KMS-11 (cell line): ENCODE measurements at regions not wholly inside any gene's neighbourhood (a gene's known extent, or its start where the extent isn't known, plus 50 kb on each side); places are given as distances from the start of the nearest gene placed in this dataset.

Experiments used
- H2AFZ ChIP-seq: fragments of 200-600 bp; sonication (generic); 2 replicates; pipeline ENCODE4 v1.6.1; 2016; ENCODE audit warnings: antibody characterized with exemption, mixed run types, low read depth
- H3K27ac ChIP-seq: fragments of 200-600 bp; sonication (generic); 2 replicates; pipeline ENCODE4 v1.6.1; 2016; ENCODE audit warnings: mild to moderate bottlenecking, mixed run types
- H3K27me3 ChIP-seq: fragments of 200-600 bp; sonication (generic); 2 replicates; pipeline ENCODE4 v1.6.1; 2017; ENCODE audit warnings: mild to moderate bottlenecking, low read depth, mixed run types, moderate library complexity; ENCODE audit not compliant: insufficient read depth
- H3K36me3 ChIP-seq: fragments of 200-600 bp; sonication (generic); 2 replicates; pipeline ENCODE4 v1.6.1; 2017; ENCODE audit warnings: mild to moderate bottlenecking, mixed run types; ENCODE audit not compliant: insufficient read depth
- H3K4me1 ChIP-seq: fragments of 200-600 bp; sonication (generic); 2 replicates; pipeline ENCODE4 v1.6.1; 2016; ENCODE audit warnings: mild to moderate bottlenecking, low read depth, mixed run types; ENCODE audit not compliant: poor library complexity, severe bottlenecking
- H3K4me2 ChIP-seq: fragments of 200-600 bp; sonication (generic); 2 replicates; pipeline ENCODE4 v1.7.0; 2016; ENCODE audit warnings: mild to moderate bottlenecking, mixed run types
- H3K4me3 ChIP-seq: fragments of 200-600 bp; sonication (generic); IDR thresholded peaks from 2 replicates; pipeline ENCODE4 v1.6.1; 2017; ENCODE audit warnings: low read depth, low read length, mixed read lengths; ENCODE audit not compliant: insufficient read depth
- H3K79me2 ChIP-seq: fragments of 200-600 bp; sonication (generic); 2 replicates; pipeline ENCODE4 v1.6.1; 2016; ENCODE audit warnings: low read depth, mixed run types; ENCODE audit not compliant: insufficient read depth
- H3K9ac ChIP-seq: fragments of 200-600 bp; sonication (generic); 2 replicates; pipeline ENCODE4 v1.6.1; 2016; ENCODE audit warnings: mild to moderate bottlenecking, mixed run types
- H4K20me1 ChIP-seq: fragments of 200-600 bp; sonication (generic); 2 replicates; pipeline ENCODE4 v1.6.1; 2016; ENCODE audit warnings: mild to moderate bottlenecking, mixed run types; ENCODE audit not compliant: insufficient read depth
- CTCF ChIP-seq: fragments of 200-600 bp; sonication (generic); conservative IDR thresholded peaks from 2 replicates; pipeline ENCODE4 v1.6.1; 2017; ENCODE audit warnings: low read depth, mild to moderate bottlenecking, antibody characterized with exemption, low read length, moderate library complexity, mixed read lengths

- H3K27ac ChIP-seq: no peak overlapping the region
- H4K20me1 ChIP-seq: no peaks in the 10 kb centered on the region
- no peaks in the 10 kb centered on the region for H3K79me2 ChIP-seq
- H2AFZ ChIP-seq: no peak overlapping the region
- H3K27me3 ChIP-seq: no peaks in the 10 kb centered on the region
- H3K9ac ChIP-seq: no peak overlapping the region
- H3K4me2 ChIP-seq: no peak overlapping the region
- H3K36me3 ChIP-seq: no peaks in the 10 kb centered on the region
- H3K4me1 ChIP-seq: no peaks in the 10 kb centered on the region
- no peak for TF ChIP-seq CTCF
- H3K4me3 ChIP-seq: no peak overlapping the region
These were observed 447.8 kb downstream of the INHBA start for GRCh38 chr7:41255113-41255512.

- Histone ChIP-seq H3K79me2 (no peaks in the 10 kb centered on the region), H3K4me3 (no peak overlapping the region), H3K27me3 (no peaks in the 10 kb centered on the region), H3K36me3 (no peaks in the 10 kb centered on the region), H3K4me2 (no peak overlapping the region), H3K4me1 (no peaks in the 10 kb centered on the region), H3K9ac (no peak overlapping the region), H4K20me1 (no peaks in the 10 kb centered on the region), H2AFZ (no peak overlapping the region), H3K27ac (no peak overlapping the region)
- TF ChIP-seq CTCF: no peak
These were observed 449.9 kb downstream of the INHBA start for GRCh38 chr7:41252957-41253356.

GRCh38 chr7:41252551-41252950 lies 450.3 kb downstream of the INHBA start:
- Histone ChIP-seq H3K27me3 (no peaks in the 10 kb centered on the region), H3K4me1 (no peaks in the 10 kb centered on the region), H3K27ac (no peak overlapping the region), H3K79me2 (no peaks in the 10 kb centered on the region), H3K9ac (no peak overlapping the region), H3K4me2 (no peak overlapping the region), H3K36me3 (no peaks in the 10 kb centered on the region), H3K4me3 (no peak overlapping the region), H2AFZ (no peak overlapping the region), H4K20me1 (no peaks in the 10 kb centered on the region)
- TF ChIP-seq CTCF: no peak

GRCh38 chr7:41247143-41247865 lies 455.6 kb downstream of the INHBA start:
- H2AFZ ChIP-seq: no peak overlapping the region
- no peaks in the 10 kb centered on the region for H3K27me3 ChIP-seq
- no peak overlapping the region for H3K27ac ChIP-seq
- no peaks in the 10 kb centered on the region for H4K20me1 ChIP-seq
- H3K9ac ChIP-seq: no peak overlapping the region
- no peaks in the 10 kb centered on the region for H3K36me3 ChIP-seq
- no peak overlapping the region for H3K4me2 ChIP-seq
- TF ChIP-seq CTCF: no peak
- no peak overlapping the region for H3K4me3 ChIP-seq
- no peaks in the 10 kb centered on the region for H3K79me2 ChIP-seq
- no peaks in the 10 kb centered on the region for H3K4me1 ChIP-seq
